Neural progenitor cell (in vitro differentiated cells): ENCODE measurements at regions not wholly inside any gene's neighbourhood (a gene's known extent, or its start where the extent isn't known, plus 50 kb on each side); places are given as distances from the start of the nearest gene placed in this dataset.

Experiments
- DNase-seq: peaks from one replicate; pipeline ENCODE4 v3.0.0-alpha.2; 2016; ENCODE audit warnings: low spot score
- H2AFZ ChIP-seq: fragments of 200-600 bp; sonication (generic); replicated peaks from 2 replicates; pipeline ENCODE4 v1.6.1; 2016; ENCODE audit warnings: antibody characterized with exemption
- H3F3A ChIP-seq: fragments of 200-600 bp; sonication (generic); 2 replicates; pipeline ENCODE4 v1.6.1; 2016; ENCODE audit warnings: antibody characterized with exemption, low read depth
- H3K27ac ChIP-seq: fragments of 200-600 bp; sonication (generic); 2 replicates; pipeline ENCODE4 v1.5.1; 2016; ENCODE audit warnings: mild to moderate bottlenecking
- H3K27me3 ChIP-seq: fragments of 200-600 bp; sonication (generic); 2 replicates; pipeline ENCODE4 v1.6.1; 2016; ENCODE audit warnings: mild to moderate bottlenecking, moderate library complexity
- H3K36me3 ChIP-seq: fragments of 200-600 bp; sonication (generic); 2 replicates; pipeline ENCODE4 v1.5.1; 2016
- H3K4me1 ChIP-seq: fragments of 200-600 bp; sonication (generic); 2 replicates; pipeline ENCODE4 v1.6.1; 2016; ENCODE audit warnings: mixed run types
- H3K4me2 ChIP-seq: fragments of 200-600 bp; sonication (generic); 2 replicates; pipeline ENCODE4 v1.6.1; 2016
- H3K4me3 ChIP-seq: fragments of 200-600 bp; sonication (generic); 2 replicates; pipeline ENCODE4 v1.5.1; 2016
- H3K79me2 ChIP-seq: fragments of 200-600 bp; sonication (generic); 2 replicates; pipeline ENCODE4 v1.6.1; 2016; ENCODE audit warnings: low read depth
- H3K9ac ChIP-seq: fragments of 200-600 bp; sonication (generic); 2 replicates; pipeline ENCODE4 v1.6.1; 2016
- H3K9me3 ChIP-seq: fragments of 200-600 bp; sonication (generic); 2 replicates; pipeline ENCODE4 v1.5.1; 2016; ENCODE audit warnings: low read depth
- H4K20me1 ChIP-seq: fragments of 200-600 bp; sonication (generic); 2 replicates; pipeline ENCODE4 v1.6.1; 2016; ENCODE audit warnings: low read depth
- H3K27ac Mint-ChIP-seq: 3 replicates; pipeline ENCODE4 v1.8.0; 2021; ENCODE audit warnings: mixed read lengths
- H3K27me3 Mint-ChIP-seq: 2 replicates; pipeline ENCODE4 v1.8.0; 2022; ENCODE audit warnings: low read depth, mild to moderate bottlenecking, inconsistent platforms, moderate library complexity, mixed read lengths; ENCODE audit not compliant: insufficient read depth
- H3K36me3 Mint-ChIP-seq: 3 replicates; pipeline ENCODE4 v1.8.0; 2021; ENCODE audit warnings: mixed read lengths
- H3K4me1 Mint-ChIP-seq: 3 replicates; pipeline ENCODE4 v1.8.0; 2021; ENCODE audit warnings: mixed read lengths
- H3K4me3 Mint-ChIP-seq: 3 replicates; pipeline ENCODE4 v1.8.0; 2021; ENCODE audit warnings: mild to moderate bottlenecking, moderate library complexity, mixed read lengths
- H3K9me3 Mint-ChIP-seq: 3 replicates; pipeline ENCODE4 v1.8.0; 2020; ENCODE audit warnings: mixed read lengths
- EZH2 ChIP-seq: fragments of 200-600 bp; sonication (generic); IDR thresholded peaks from 2 replicates; pipeline ENCODE4 v1.6.1; 2017; ENCODE audit warnings: antibody characterized with exemption, mild to moderate bottlenecking, moderate library complexity
- EZH2phosphoT487 ChIP-seq: fragments of 200-600 bp; sonication (generic); IDR thresholded peaks from 2 replicates; pipeline ENCODE4 v1.6.1; 2017; ENCODE audit warnings: antibody characterized with exemption
- TF ChIP-seq, protein P1 (sequence below): fragments of 200-600 bp; sonication (generic); IDR thresholded peaks from 2 replicates; pipeline ENCODE4 v1.5.1; 2017; ENCODE audit warnings: antibody characterized with exemption, mild to moderate bottlenecking

DNA sequence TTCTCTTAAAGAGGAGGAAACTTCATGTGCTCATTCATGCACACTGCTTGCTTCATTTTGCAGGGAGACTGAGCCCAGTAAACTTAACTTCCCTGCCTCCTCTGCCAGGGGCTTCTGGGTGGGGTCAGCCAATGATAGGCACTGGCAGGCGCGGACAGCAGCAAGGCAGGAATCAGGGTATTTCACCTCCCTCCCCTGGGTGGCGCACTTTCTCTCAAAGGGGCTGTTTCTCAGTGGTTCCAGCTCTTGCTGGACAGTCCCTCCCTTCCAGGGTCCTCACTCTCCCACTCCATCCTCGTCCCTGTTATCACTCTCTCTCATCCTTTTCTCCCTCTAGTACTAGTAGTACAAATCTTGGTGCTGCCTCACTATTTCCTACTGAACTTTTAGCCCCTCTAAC lies 320.5 kb upstream of the ZNF521 start:
- H3K4me3 Mint-ChIP-seq = no peak overlapping the region
- TF ChIP-seq, protein P1, sequence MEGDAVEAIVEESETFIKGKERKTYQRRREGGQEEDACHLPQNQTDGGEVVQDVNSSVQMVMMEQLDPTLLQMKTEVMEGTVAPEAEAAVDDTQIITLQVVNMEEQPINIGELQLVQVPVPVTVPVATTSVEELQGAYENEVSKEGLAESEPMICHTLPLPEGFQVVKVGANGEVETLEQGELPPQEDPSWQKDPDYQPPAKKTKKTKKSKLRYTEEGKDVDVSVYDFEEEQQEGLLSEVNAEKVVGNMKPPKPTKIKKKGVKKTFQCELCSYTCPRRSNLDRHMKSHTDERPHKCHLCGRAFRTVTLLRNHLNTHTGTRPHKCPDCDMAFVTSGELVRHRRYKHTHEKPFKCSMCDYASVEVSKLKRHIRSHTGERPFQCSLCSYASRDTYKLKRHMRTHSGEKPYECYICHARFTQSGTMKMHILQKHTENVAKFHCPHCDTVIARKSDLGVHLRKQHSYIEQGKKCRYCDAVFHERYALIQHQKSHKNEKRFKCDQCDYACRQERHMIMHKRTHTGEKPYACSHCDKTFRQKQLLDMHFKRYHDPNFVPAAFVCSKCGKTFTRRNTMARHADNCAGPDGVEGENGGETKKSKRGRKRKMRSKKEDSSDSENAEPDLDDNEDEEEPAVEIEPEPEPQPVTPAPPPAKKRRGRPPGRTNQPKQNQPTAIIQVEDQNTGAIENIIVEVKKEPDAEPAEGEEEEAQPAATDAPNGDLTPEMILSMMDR = peak; percentile 34
- TF ChIP-seq EZH2 = no peak
- no peak overlapping the region for H3K27ac Mint-ChIP-seq
- Histone ChIP-seq H3K79me2 (no peaks in the 10 kb centered on the region), H3K4me1 (peaks cover 23% of the 10 kb centered on the region), H3K9me3 (no peaks in the 10 kb centered on the region), H2AFZ (no peak overlapping the region), H3F3A (peaks cover 16% of the 10 kb centered on the region), H4K20me1 (no peaks in the 10 kb centered on the region), H3K36me3 (no peaks in the 10 kb centered on the region), H3K4me3 (no peak overlapping the region), H3K27ac (no peak overlapping the region), H3K9ac (no peak overlapping the region), H3K27me3 (no peaks in the 10 kb centered on the region), H3K4me2 (no peak overlapping the region)
- peaks cover 8% of the 10 kb centered on the region for H3K4me1 Mint-ChIP-seq
- no peaks in the 10 kb centered on the region for H3K36me3 Mint-ChIP-seq
- H3K27me3 Mint-ChIP-seq = peaks cover 6% of the 10 kb centered on the region
- DNase-seq = peak; percentile 24
- peaks cover 19% of the 10 kb centered on the region for H3K9me3 Mint-ChIP-seq

DNA sequence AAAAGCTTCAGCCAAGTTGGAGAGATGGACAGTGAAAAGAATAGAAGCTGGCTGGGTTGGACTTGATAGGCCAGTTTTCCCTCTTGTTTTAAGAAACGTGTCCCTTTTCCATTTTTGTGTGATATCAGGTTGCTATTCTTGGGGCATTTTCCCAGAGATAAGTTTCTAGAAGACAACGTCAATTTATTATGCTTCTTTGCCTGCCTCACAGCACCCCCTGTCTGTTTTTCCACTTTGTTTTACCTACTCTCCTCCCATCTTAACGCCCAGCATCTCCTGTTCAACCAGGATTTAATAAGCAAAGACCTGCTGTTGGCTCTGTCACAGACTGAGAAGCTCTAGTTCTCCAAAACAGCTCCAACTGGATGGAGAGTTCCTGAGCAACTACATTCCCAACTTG lies 317.8 kb upstream of the ZNF521 start:
- Histone ChIP-seq H4K20me1 (no peaks in the 10 kb centered on the region), H3F3A (peaks cover 1% of the 10 kb centered on the region), H3K36me3 (no peaks in the 10 kb centered on the region), H3K79me2 (no peaks in the 10 kb centered on the region), H3K27me3 (no peaks in the 10 kb centered on the region), H3K4me2 (no peak overlapping the region), H3K4me3 (no peak overlapping the region), H3K9ac (no peak overlapping the region), H3K9me3 (no peaks in the 10 kb centered on the region), H3K4me1 (peaks cover 5% of the 10 kb centered on the region), H3K27ac (no peak overlapping the region), H2AFZ (peak overlapping the region; percentile 57)
- H3K4me3 Mint-ChIP-seq = no peak overlapping the region
- no peaks in the 10 kb centered on the region for H3K36me3 Mint-ChIP-seq
- H3K27ac Mint-ChIP-seq = no peak overlapping the region
- no peaks in the 10 kb centered on the region for H3K4me1 Mint-ChIP-seq
- TF ChIP-seq, protein P1 = peak; percentile 18
- no peak for TF ChIP-seq EZH2phosphoT487
- H3K9me3 Mint-ChIP-seq = peaks cover 19% of the 10 kb centered on the region
- peak; percentile 19 for DNase-seq
- peaks cover 5% of the 10 kb centered on the region for H3K27me3 Mint-ChIP-seq

DNA sequence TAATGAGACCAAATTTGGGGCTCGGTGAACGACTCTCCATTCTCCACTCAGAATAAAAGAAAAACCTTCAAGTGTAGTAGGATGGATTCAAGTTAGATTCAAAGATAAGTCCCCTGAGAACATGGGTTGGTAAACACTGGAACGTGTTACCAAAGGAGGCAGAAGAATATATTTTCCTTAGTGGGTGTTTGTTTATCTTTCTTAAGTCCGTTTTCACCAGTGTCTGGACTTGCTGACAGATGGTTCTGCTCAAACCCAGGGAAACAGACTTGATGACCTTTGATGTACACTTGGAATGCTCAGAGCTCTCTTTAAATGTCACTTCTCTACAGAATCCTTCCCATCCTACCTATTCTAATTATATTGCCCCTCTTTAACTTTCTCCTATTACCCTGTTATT lies 310.3 kb upstream of the ZNF521 start:
- no peak for DNase-seq
- Histone ChIP-seq H3K27ac (no peak overlapping the region), H3K79me2 (no peaks in the 10 kb centered on the region), H3F3A (no peaks in the 10 kb centered on the region), H3K4me2 (no peak overlapping the region), H3K36me3 (no peaks in the 10 kb centered on the region), H4K20me1 (no peaks in the 10 kb centered on the region), H3K4me1 (no peaks in the 10 kb centered on the region), H3K9ac (no peak overlapping the region), H3K27me3 (no peaks in the 10 kb centered on the region), H3K4me3 (no peak overlapping the region), H2AFZ (no peak overlapping the region), H3K9me3 (no peaks in the 10 kb centered on the region)
- Mint-ChIP-seq H3K4me1 (peaks cover 7% of the 10 kb centered on the region), H3K36me3 (no peaks in the 10 kb centered on the region), H3K27me3 (no peaks in the 10 kb centered on the region), H3K4me3 (no peak overlapping the region), H3K9me3 (no peaks in the 10 kb centered on the region), H3K27ac (no peak overlapping the region)
- no peak for TF ChIP-seq EZH2phosphoT487
- TF ChIP-seq, protein P1 = no peak
- no peak for TF ChIP-seq EZH2

DNA sequence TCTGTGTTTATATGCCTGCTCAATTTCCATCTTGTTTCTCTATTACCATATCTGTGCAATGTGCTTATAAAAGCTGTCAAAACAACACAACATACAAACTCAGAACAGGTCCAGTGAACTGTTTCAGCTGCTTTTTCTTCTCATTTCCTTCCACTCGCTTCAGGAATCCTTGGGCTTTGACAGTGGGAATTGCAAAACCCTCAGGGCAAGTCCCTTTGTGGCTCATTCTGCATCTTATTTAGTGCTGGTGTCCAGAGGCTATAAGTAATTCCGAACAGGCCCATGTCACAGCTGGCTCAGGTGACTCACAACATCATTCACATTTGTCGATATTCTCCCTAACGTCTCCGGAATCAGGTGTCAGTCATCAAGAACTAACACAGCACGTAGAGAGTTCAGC lies 309.9 kb upstream of the ZNF521 start:
- no peak overlapping the region for H3K4me2 ChIP-seq
- H3K27me3 ChIP-seq = no peaks in the 10 kb centered on the region

More for the DNA sequence above, 309.9 kb upstream of the ZNF521 start:
- TF ChIP-seq EZH2phosphoT487 = no peak
- TF ChIP-seq, protein P1 = no peak
- TF ChIP-seq EZH2 = no peak
- H3F3A ChIP-seq = no peaks in the 10 kb centered on the region
- no peak overlapping the region for H2AFZ ChIP-seq
- no peaks in the 10 kb centered on the region for H3K36me3 ChIP-seq
- H3K9me3 ChIP-seq = no peaks in the 10 kb centered on the region
- no peak overlapping the region for H3K27ac Mint-ChIP-seq
- peaks cover 7% of the 10 kb centered on the region for H3K4me1 Mint-ChIP-seq
- DNase-seq = no peak
- H3K27me3 Mint-ChIP-seq = no peaks in the 10 kb centered on the region
- no peak overlapping the region for H3K4me3 Mint-ChIP-seq
- H4K20me1 ChIP-seq = no peaks in the 10 kb centered on the region
- H3K9me3 Mint-ChIP-seq = no peaks in the 10 kb centered on the region
- H3K36me3 Mint-ChIP-seq = no peaks in the 10 kb centered on the region
- H3K27ac ChIP-seq = no peak overlapping the region
- H3K9ac ChIP-seq = no peak overlapping the region
- no peak overlapping the region for H3K4me3 ChIP-seq
- no peaks in the 10 kb centered on the region for H3K4me1 ChIP-seq
- no peaks in the 10 kb centered on the region for H3K79me2 ChIP-seq
